22Rv1 (cell line): ENCODE measurements at regions not wholly inside any gene's neighbourhood (a gene's known extent, or its start where the extent isn't known, plus 50 kb on each side); places are given as distances from the start of the nearest gene placed in this dataset.

Experiments
- H3K27ac ChIP-seq: fragments of 450-650 bp; 2 replicates; pipeline ENCODE4 v1.5.1; 2017
- CTCF ChIP-seq: fragments of 450-650 bp; IDR thresholded peaks from 2 replicates; pipeline ENCODE4 v1.5.1; 2017; ENCODE audit warnings: mild to moderate bottlenecking
- ZFX ChIP-seq: fragments of 450-650 bp; IDR thresholded peaks from 2 replicates; pipeline ENCODE4 v1.6.1; 2017; ENCODE audit warnings: antibody characterized with exemption, borderline replicate concordance

GRCh38 chr10:130484468-130485180, 348.4 kb downstream of the GLRX3 start:
- no peak overlapping the region for H3K27ac ChIP-seq
- TF ChIP-seq CTCF (no peak), ZFX (no peak)

GRCh38 chr10:130485236-130485957, 349.2 kb downstream of the GLRX3 start:
- TF ChIP-seq ZFX (no peak), CTCF (no peak)
- no peak overlapping the region for H3K27ac ChIP-seq

GRCh38 chr10:130485958-130486895, 350.0 kb downstream of the GLRX3 start:
- TF ChIP-seq ZFX (no peak), CTCF (no peak)
- H3K27ac ChIP-seq, result no peak overlapping the region

- TF ChIP-seq CTCF (no peak), ZFX (no peak)
- H3K27ac ChIP-seq, result no peak overlapping the region
Measured at GRCh38 chr10:130486906-130487305, 350.7 kb downstream of the GLRX3 start.

- TF ChIP-seq ZFX (no peak), CTCF (no peak)
- no peak overlapping the region for H3K27ac ChIP-seq
Measured at GRCh38 chr10:130487566-130487965, 351.4 kb downstream of the GLRX3 start.

- H3K27ac ChIP-seq, result no peak overlapping the region
- no peak for TF ChIP-seq ZFX
- no peak for TF ChIP-seq CTCF
Measured at GRCh38 chr10:130489891-130490290, 353.7 kb downstream of the GLRX3 start.
